Tibial artery (tissue), 4 donors: ENCODE measurements at regions not wholly inside any gene's neighbourhood (a gene's known extent, or its start where the extent isn't known, plus 50 kb on each side); places are given as distances from the start of the nearest gene placed in this dataset.

Source experiments
- DNase-seq, 2 donors: peaks; one replicate each; pipeline ENCODE4 v3.0.0-alpha.2; 2019
- H3K27ac ChIP-seq, 2 donors: fragments of 200-600 bp; sonication (generic) in 1 of 2; 1 replicate in 1 of 2; 2 replicates in 1 of 2; pipeline ENCODE4 v1.5.1; 2018 to 2019; ENCODE audit warnings: mild to moderate bottlenecking in 1 of 2
- H3K27me3 ChIP-seq, 2 donors: fragments of 200-600 bp; sonication (generic) in 1 of 2; one replicate each; pipeline versions ENCODE4 v1.5.1 to v1.6.0; 2016 to 2019
- H3K36me3 ChIP-seq, 3 donors: fragments of 200-600 bp; sonication (generic) in 2 of 3; one replicate each; pipeline ENCODE4 v1.5.1; 2016 to 2019; ENCODE audit warnings: mild to moderate bottlenecking in 2 of 3
- H3K4me1 ChIP-seq, 4 donors: fragments of 200-600 bp; sonication (generic) in 2 of 4; 1 replicate in 3 of 4; 2 replicates in 1 of 4; pipeline ENCODE4 v1.5.1; 2016 to 2019
- H3K4me3 ChIP-seq, 2 donors: fragments of 200-600 bp; sonication (generic) in 1 of 2; 1 replicate in 1 of 2; 2 replicates in 1 of 2; pipeline ENCODE4 v1.5.1; 2018 to 2019; ENCODE audit warnings: mild to moderate bottlenecking in 2 of 2
- H3K9me3 ChIP-seq, 3 donors: fragments of 200-600 bp; sonication (generic) in 1 of 3; one replicate each; pipeline ENCODE4 v1.5.1; 2016 to 2019
- CTCF ChIP-seq, 2 experiments: fragments of 200-600 bp in 1 of 2; fragments of 450-650 bp in 1 of 2; IDR thresholded peaks; one replicate each; pipeline ENCODE4 v1.5.1; 2017 to 2019; ENCODE audit warnings: antibody characterized with exemption in 2 of 2, mild to moderate bottlenecking in 1 of 2, moderate library complexity in 1 of 2
- intact Hi-C: fragments of 100-400 bp; cut with DNase I; formaldehyde crosslinking; loops from one replicate; pipeline ENCODE4 v1.15.0; 2023; ENCODE audit warnings: low total_unique reads

GRCh38 chr3:127097481-127097880 lies 95.5 kb upstream of the PRR23E start:
- intact Hi-C loops = no loop called here
- Histone ChIP-seq H3K27me3 (peaks cover 0 to 5% of the 10 kb centered on the region in 2 donors), H3K9me3 (no peaks in the 10 kb centered on the region), H3K27ac (no peak overlapping the region), H3K36me3 (no peaks in the 10 kb centered on the region), H3K4me3 (no peak overlapping the region), H3K4me1 (no peaks in the 10 kb centered on the region)
- no peak for TF ChIP-seq CTCF (IDR thresholded peaks at IDR 0.05)
- peak in 1 of 2 donors; percentile 32 for DNase-seq

GRCh38 chr3:127099982-127100381 lies 92.9 kb upstream of the PRR23E start:
- no peak overlapping the region for H3K4me3 ChIP-seq
- DNase-seq = peak in 1 of 2 donors; percentile 9
- intact Hi-C loops = no loop called here
- H3K27ac ChIP-seq = no peak overlapping the region
- no peak for TF ChIP-seq CTCF (IDR thresholded peaks at IDR 0.05)
- no peaks in the 10 kb centered on the region for H3K9me3 ChIP-seq
- H3K27me3 ChIP-seq = peaks cover 0 to 7% of the 10 kb centered on the region in 2 donors
- H3K4me1 ChIP-seq = no peaks in the 10 kb centered on the region
- no peaks in the 10 kb centered on the region for H3K36me3 ChIP-seq

- Histone ChIP-seq H3K4me1 (no peaks in the 10 kb centered on the region), H3K27me3 (peaks cover 0 to 7% of the 10 kb centered on the region in 2 donors), H3K36me3 (no peaks in the 10 kb centered on the region), H3K4me3 (no peak overlapping the region), H3K27ac (no peak overlapping the region), H3K9me3 (no peaks in the 10 kb centered on the region)
- DNase-seq = peak in 1 of 2 donors; percentile 51
- TF ChIP-seq CTCF (IDR thresholded peaks at IDR 0.05) = no peak
- intact Hi-C loops = no loop called here
Measured at GRCh38 chr3:127100459-127101410, 92.2 kb upstream of the PRR23E start.

GRCh38 chr3:127101411-127102187 lies 91.3 kb upstream of the PRR23E start:
- H3K4me3 ChIP-seq = no peak overlapping the region
- intact Hi-C loops = no loop called here
- peak in 1 of 2 donors; percentile 55 for DNase-seq
- no peaks in the 10 kb centered on the region for H3K4me1 ChIP-seq
- H3K27ac ChIP-seq = no peak overlapping the region
- no peak for TF ChIP-seq CTCF (IDR thresholded peaks at IDR 0.05)
- H3K36me3 ChIP-seq = no peaks in the 10 kb centered on the region
- H3K27me3 ChIP-seq = peaks cover 0 to 7% of the 10 kb centered on the region in 2 donors
- H3K9me3 ChIP-seq = no peaks in the 10 kb centered on the region

- H3K4me1 ChIP-seq = no peaks in the 10 kb centered on the region
- no peak overlapping the region for H3K27ac ChIP-seq
- H3K4me3 ChIP-seq = no peak overlapping the region
- no peaks in the 10 kb centered on the region for H3K36me3 ChIP-seq
- intact Hi-C loops = no loop called here
- TF ChIP-seq CTCF (IDR thresholded peaks at IDR 0.05) = no peak
- H3K27me3 ChIP-seq = peaks cover 0 to 7% of the 10 kb centered on the region in 2 donors
- peak in 1 of 2 donors; percentile 21 for DNase-seq
- no peaks in the 10 kb centered on the region for H3K9me3 ChIP-seq
Measured at GRCh38 chr3:127102188-127102520, 90.8 kb upstream of the PRR23E start.
